Stimulated activated CD4-positive, alpha-beta T cell treated with anti-CD3 and anti-CD28 coated beads, Interleukin-15, amount 100 ng/mL, for 48 hours (primary cell): ENCODE measurements at regions not wholly inside any gene's neighbourhood (a gene's known extent, or its start where the extent isn't known, plus 50 kb on each side); places are given as distances from the start of the nearest gene placed in this dataset.
"Not testable (repeated sequence)": the region's sequence is repeated elsewhere in the genome, so short reads cannot be mapped to it uniquely, and the experiment has no call there.

Experiments used
- DNase-seq, 2 donors: peaks; one replicate each; pipeline ENCODE4 v3.0.0-alpha.2; 2020; ENCODE audit warnings: low read depth in 2 of 2

- DNase-seq, result no peak
Observed at GRCh38 chr7:34486371-34486770, 171.6 kb upstream of the NPSR1 start.

GRCh38 chr7:34487391-34488115 is 170.5 kb upstream of the NPSR1 start:
- no peak for DNase-seq

GRCh38 chr7:34488766-34489165 is 169.3 kb upstream of the NPSR1 start:
- DNase-seq, result no peak

- no peak for DNase-seq
Observed at GRCh38 chr7:34491899-34492298, 166.1 kb upstream of the NPSR1 start.

- DNase-seq, result no peak
Observed at GRCh38 chr7:34493752-34494151, 164.3 kb upstream of the NPSR1 start.

- DNase-seq, result no peak
Observed at GRCh38 chr7:34497153-34497777, 160.8 kb upstream of the NPSR1 start.

GRCh38 chr7:34501156-34501555 is 156.9 kb upstream of the NPSR1 start:
- DNase-seq, result no peak

- no peak for DNase-seq
Observed at GRCh38 chr7:34507191-34507590, 150.8 kb upstream of the NPSR1 start.

GRCh38 chr7:34523226-34523918 is 134.6 kb upstream of the NPSR1 start:
- DNase-seq, result no peak

GRCh38 chr7:34530259-34530658 is 127.8 kb upstream of the NPSR1 start:
- no peak for DNase-seq

- DNase-seq, result no peak
Observed at GRCh38 chr7:34539003-34539402, 119.0 kb upstream of the NPSR1 start.

- no peak for DNase-seq
Observed at GRCh38 chr7:34544621-34545020, 113.4 kb upstream of the NPSR1 start.

GRCh38 chr7:34550996-34551395 is 107.0 kb upstream of the NPSR1 start:
- DNase-seq, result no peak

GRCh38 chr7:34552502-34552901 is 105.5 kb upstream of the NPSR1 start:
- DNase-seq, result no peak

GRCh38 chr7:34558022-34558421 is 100.0 kb upstream of the NPSR1 start:
- DNase-seq, result no peak

- DNase-seq, result no peak
Observed at GRCh38 chr7:34564091-34564490, 93.9 kb upstream of the NPSR1 start.

- DNase-seq, result no peak
Observed at GRCh38 chr7:34567906-34568305, 90.1 kb upstream of the NPSR1 start.

- no peak for DNase-seq
Observed at GRCh38 chr7:34569975-34570699, 87.9 kb upstream of the NPSR1 start.

GRCh38 chr7:34575006-34575405 is 83.0 kb upstream of the NPSR1 start:
- DNase-seq, result no peak

- DNase-seq, result not testable (repeated sequence)
Observed at GRCh38 chr7:34577934-34578333, 80.1 kb upstream of the NPSR1 start.

- not testable (repeated sequence) for DNase-seq
Observed at GRCh38 chr7:34581698-34582097, 76.3 kb upstream of the NPSR1 start.

GRCh38 chr7:34584526-34584925 is 73.5 kb upstream of the NPSR1 start:
- no peak for DNase-seq
